ENCODE measurements at regions not wholly inside any gene's neighbourhood (a gene's known extent, or its start where the extent isn't known, plus 50 kb on each side); places are given as distances from the start of the nearest gene placed in this dataset.

- TF ChIP-seq POLR2A (IDR thresholded peaks at IDR 0.05; ENCODE audit: low read depth, low read length) (no peak), TAF1 (IDR thresholded peaks at IDR 0.05; ENCODE audit: borderline replicate concordance, low read depth, low read length) (no peak), POLR2AphosphoS5 (IDR thresholded peaks at IDR 0.05; ENCODE audit: low read depth, low read length) (no peak)
These were observed 363.1 kb downstream of the GATA3 start for GRCh38 chr10:8417631-8418030.
